Activated T-cell treated with anti-CD3 and anti-CD28 coated beads, Interleukin-2, amount 50 U/mL, for 4 hours (primary cell): ENCODE measurements at regions not wholly inside any gene's neighbourhood (a gene's known extent, or its start where the extent isn't known, plus 50 kb on each side); places are given as distances from the start of the nearest gene placed in this dataset.
"Not testable (repeated sequence)": the region's sequence is repeated elsewhere in the genome, so short reads cannot be mapped to it uniquely, and the experiment has no call there.

Experiments
- ATAC-seq, 2 donors: fragments of 200-7000 bp; cut with Tn5 transposase; one replicate each; pipeline ENCODE4 v1.10.0; 2021
- DNase-seq: peaks from one replicate; pipeline ENCODE4 v3.0.0-alpha.2; 2020
- H3K27me3 Mint-ChIP-seq: one replicate; pipeline ENCODE4 v1.8.0; 2021; ENCODE audit warnings: low read depth, mixed read lengths
- H3K36me3 Mint-ChIP-seq: one replicate; pipeline ENCODE4 v1.8.0; 2022; ENCODE audit warnings: mixed read lengths; ENCODE audit not compliant: insufficient read depth
- H3K4me1 Mint-ChIP-seq: one replicate; pipeline ENCODE4 v1.8.0; 2021; ENCODE audit warnings: low read depth, mixed read lengths
- H3K4me3 Mint-ChIP-seq: one replicate; pipeline ENCODE4 v1.8.0; 2021; ENCODE audit warnings: mild to moderate bottlenecking, moderate library complexity, mixed read lengths
- H3K9me3 Mint-ChIP-seq: one replicate; pipeline ENCODE4 v1.8.0; 2021; ENCODE audit warnings: mixed read lengths

DNA sequence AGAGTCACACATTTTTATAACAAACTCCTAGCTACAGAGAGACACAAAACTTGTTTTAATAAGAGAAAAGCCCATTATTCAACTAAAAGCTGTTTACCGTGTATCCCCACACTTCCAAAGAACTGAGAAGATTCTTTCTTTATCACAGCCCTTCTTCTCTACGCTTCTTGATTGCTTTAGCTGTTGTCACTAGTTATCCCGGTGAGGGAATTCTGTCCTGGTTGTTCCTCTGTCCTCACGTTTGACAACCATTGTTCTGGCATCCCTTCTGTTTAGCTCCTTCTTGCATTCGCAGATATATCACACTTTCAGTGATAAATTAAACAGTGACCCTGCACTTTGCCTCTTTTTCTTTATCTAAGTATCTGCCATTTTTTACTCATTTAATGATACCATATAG, 1035.1 kb upstream of the PCDH20 start:
- H3K4me1 Mint-ChIP-seq = no peaks in the 10 kb centered on the region
- H3K9me3 Mint-ChIP-seq = peaks cover 8% of the 10 kb centered on the region

DNA sequence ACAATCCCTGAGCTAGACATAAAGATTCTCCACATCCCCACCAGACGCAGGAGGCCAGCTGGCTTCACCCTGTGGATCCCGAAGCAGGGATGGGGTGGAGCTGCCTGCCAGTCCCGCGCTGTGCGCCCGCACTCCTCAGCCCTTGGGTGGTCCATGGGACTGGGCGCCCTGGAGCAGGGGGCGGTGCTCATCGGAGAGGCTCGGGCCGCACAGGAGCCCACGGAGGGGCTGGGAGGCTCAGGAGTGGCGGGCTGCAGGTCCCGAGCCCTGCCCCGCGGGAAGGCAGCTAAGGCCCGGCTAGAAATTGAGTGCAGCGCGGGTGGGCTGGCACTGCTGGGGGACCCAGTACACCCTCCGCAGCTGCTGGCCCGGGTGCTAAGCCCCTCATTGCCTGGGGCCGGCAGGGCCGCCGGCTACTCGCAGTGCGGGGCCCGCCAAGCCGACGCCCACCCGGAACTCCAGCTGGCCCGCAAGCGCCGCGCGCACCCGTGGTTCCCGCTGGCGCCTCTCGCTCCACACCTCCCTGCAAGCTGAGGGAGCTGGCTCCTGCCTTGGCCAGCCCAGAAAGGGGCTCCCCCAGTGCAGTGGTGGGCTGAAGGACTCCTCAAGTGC, 1032.2 kb upstream of the PCDH20 start:
- H3K9me3 Mint-ChIP-seq, H3K4me1 Mint-ChIP-seq, ATAC-seq, H3K27me3 Mint-ChIP-seq, H3K36me3 Mint-ChIP-seq, H3K4me3 Mint-ChIP-seq, DNase-seq: not testable (repeated sequence)

More for the DNA sequence above, 1035.1 kb upstream of the PCDH20 start:
- H3K36me3 Mint-ChIP-seq = no peaks in the 10 kb centered on the region
- no peak overlapping the region for H3K4me3 Mint-ChIP-seq
- no peak for ATAC-seq
- H3K27me3 Mint-ChIP-seq = no peaks in the 10 kb centered on the region
- DNase-seq = no peak

- Mint-ChIP-seq H3K4me3 (no peak overlapping the region), H3K4me1 (no peaks in the 10 kb centered on the region), H3K9me3 (peaks cover 3% of the 10 kb centered on the region), H3K36me3 (no peaks in the 10 kb centered on the region), H3K27me3 (no peaks in the 10 kb centered on the region)
- no peak for ATAC-seq
- DNase-seq = no peak
Measured at GRCh38 chr13:62444805-62445204, 1029.2 kb upstream of the PCDH20 start.

GRCh38 chr13:62434081-62434480, 1018.4 kb upstream of the PCDH20 start:
- no peak for ATAC-seq
- no peak overlapping the region for H3K4me3 Mint-ChIP-seq
- H3K27me3 Mint-ChIP-seq = no peaks in the 10 kb centered on the region
- no peaks in the 10 kb centered on the region for H3K36me3 Mint-ChIP-seq
- no peak for DNase-seq
- H3K4me1 Mint-ChIP-seq = no peaks in the 10 kb centered on the region
- peaks cover 8% of the 10 kb centered on the region for H3K9me3 Mint-ChIP-seq

- H3K36me3 Mint-ChIP-seq = no peaks in the 10 kb centered on the region
- ATAC-seq (no peak), DNase-seq (no peak)
- H3K27me3 Mint-ChIP-seq = no peaks in the 10 kb centered on the region
- no peak overlapping the region for H3K4me3 Mint-ChIP-seq
- H3K4me1 Mint-ChIP-seq = no peaks in the 10 kb centered on the region
- peaks cover 4% of the 10 kb centered on the region for H3K9me3 Mint-ChIP-seq
Measured at GRCh38 chr13:62433660-62434059, 1018.0 kb upstream of the PCDH20 start.

DNA sequence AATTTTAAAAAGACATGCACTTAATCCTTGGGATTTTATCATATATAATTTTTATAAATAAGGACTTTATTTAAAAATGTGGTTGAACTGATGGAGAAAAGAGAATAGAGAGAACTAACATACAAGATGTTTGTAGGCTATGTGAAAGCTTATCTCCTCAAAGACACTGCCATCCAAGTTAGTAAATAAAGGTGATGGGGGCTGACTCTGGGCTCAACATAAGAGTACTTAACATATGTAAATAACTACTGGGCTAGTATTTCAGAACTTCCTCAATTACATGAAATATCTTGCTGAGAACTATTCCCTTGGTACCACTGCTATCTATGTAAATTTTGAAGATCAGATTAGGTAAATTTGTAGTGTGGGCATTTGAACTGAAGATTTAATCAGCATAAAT, 1017.3 kb upstream of the PCDH20 start:
- H3K27me3 Mint-ChIP-seq = no peaks in the 10 kb centered on the region
- DNase-seq (no peak), ATAC-seq (no peak)
- no peaks in the 10 kb centered on the region for H3K4me1 Mint-ChIP-seq
- no peaks in the 10 kb centered on the region for H3K36me3 Mint-ChIP-seq
- H3K4me3 Mint-ChIP-seq = no peak overlapping the region
- peaks cover 2% of the 10 kb centered on the region for H3K9me3 Mint-ChIP-seq

GRCh38 chr13:62432295-62432694, 1016.6 kb upstream of the PCDH20 start:
- no peak for DNase-seq
- H3K4me1 Mint-ChIP-seq = no peaks in the 10 kb centered on the region
- peaks cover 4% of the 10 kb centered on the region for H3K9me3 Mint-ChIP-seq
- H3K4me3 Mint-ChIP-seq = no peak overlapping the region
- H3K36me3 Mint-ChIP-seq = no peaks in the 10 kb centered on the region
- H3K27me3 Mint-ChIP-seq = no peaks in the 10 kb centered on the region
- no peak for ATAC-seq

GRCh38 chr13:62431852-62432251, 1016.2 kb upstream of the PCDH20 start:
- DNase-seq = no peak
- no peaks in the 10 kb centered on the region for H3K36me3 Mint-ChIP-seq
- H3K4me3 Mint-ChIP-seq = no peak overlapping the region
- no peaks in the 10 kb centered on the region for H3K4me1 Mint-ChIP-seq
- no peaks in the 10 kb centered on the region for H3K27me3 Mint-ChIP-seq
- peaks cover 4% of the 10 kb centered on the region for H3K9me3 Mint-ChIP-seq
- no peak for ATAC-seq

- ATAC-seq (no peak), DNase-seq (no peak)
- H3K4me3 Mint-ChIP-seq = no peak overlapping the region
Measured at GRCh38 chr13:62418872-62419271, 1003.2 kb upstream of the PCDH20 start.

DNA sequence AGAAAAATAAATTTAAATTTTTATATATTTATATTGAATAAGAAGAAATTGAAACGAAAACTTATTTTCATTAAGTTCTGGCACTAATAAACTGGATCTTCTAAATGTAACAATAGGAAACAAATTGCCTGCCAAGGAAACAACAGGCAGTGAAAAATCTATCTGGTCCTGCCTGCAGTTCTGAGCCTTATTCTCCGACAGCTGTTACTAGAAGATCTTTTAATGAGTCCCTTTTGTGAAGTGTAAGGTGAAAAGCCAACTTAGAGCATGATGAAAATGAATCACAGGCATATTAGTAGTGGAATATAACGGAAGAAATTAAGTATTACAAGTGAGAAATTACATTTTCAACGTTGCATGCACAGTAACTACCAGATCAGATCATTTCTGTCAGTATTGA, 1002.7 kb upstream of the PCDH20 start:
- Mint-ChIP-seq H3K9me3 (peaks cover 3% of the 10 kb centered on the region), H3K27me3 (no peaks in the 10 kb centered on the region), H3K36me3 (no peaks in the 10 kb centered on the region), H3K4me3 (no peak overlapping the region), H3K4me1 (no peaks in the 10 kb centered on the region)
- no peak for ATAC-seq
- no peak for DNase-seq

More at GRCh38 chr13:62418872-62419271, 1003.2 kb upstream of the PCDH20 start:
- Mint-ChIP-seq H3K36me3 (no peaks in the 10 kb centered on the region), H3K27me3 (no peaks in the 10 kb centered on the region), H3K9me3 (peaks cover 3% of the 10 kb centered on the region), H3K4me1 (no peaks in the 10 kb centered on the region)

DNA sequence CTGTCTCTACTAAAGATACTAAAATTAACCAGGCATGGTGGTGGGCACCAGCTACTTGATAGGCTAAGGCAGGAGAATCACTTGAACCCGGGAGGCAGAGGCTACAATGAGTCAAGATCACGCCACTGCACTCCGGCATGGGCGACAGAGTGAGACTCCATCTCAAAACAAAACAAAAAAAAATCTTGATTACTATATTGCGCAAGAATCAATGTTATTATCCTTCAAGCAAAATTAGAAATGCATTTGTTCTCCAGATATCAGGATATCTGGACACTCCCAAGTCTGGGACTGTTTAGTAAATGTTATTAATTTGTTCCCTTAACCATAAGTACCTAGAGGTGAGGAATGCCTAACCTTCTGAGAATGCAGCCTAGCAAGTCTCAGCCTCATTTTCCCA, 992.2 kb upstream of the PCDH20 start:
- Mint-ChIP-seq H3K4me1 (no peaks in the 10 kb centered on the region), H3K36me3 (no peaks in the 10 kb centered on the region), H3K4me3 (no peak overlapping the region), H3K27me3 (no peaks in the 10 kb centered on the region), H3K9me3 (peaks cover 20% of the 10 kb centered on the region)
- DNase-seq = no peak
- no peak for ATAC-seq

DNA sequence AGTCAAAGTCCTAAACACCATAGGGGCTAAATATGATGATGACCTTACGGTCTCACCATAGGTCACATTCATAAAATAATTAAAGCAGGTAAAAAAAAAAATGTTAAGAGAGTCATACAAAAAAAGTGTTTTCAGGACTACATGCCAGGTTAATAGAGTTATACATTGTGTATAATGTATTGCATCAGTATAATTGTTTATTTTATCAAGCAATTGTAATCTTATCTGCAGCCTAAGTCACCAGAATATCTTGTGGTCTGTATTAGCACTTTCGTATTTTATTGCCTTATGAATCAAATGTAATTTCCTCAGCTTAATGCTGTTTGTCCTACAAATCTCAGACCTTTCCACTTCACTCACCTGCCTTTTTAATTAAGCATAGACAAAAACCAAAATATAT, 972.9 kb upstream of the PCDH20 start:
- ATAC-seq = no peak
- no peak for DNase-seq
- no peaks in the 10 kb centered on the region for H3K36me3 Mint-ChIP-seq
- no peaks in the 10 kb centered on the region for H3K4me1 Mint-ChIP-seq
- H3K27me3 Mint-ChIP-seq = no peaks in the 10 kb centered on the region
- peaks cover 3% of the 10 kb centered on the region for H3K9me3 Mint-ChIP-seq
- no peak overlapping the region for H3K4me3 Mint-ChIP-seq

- Mint-ChIP-seq H3K27me3 (no peaks in the 10 kb centered on the region), H3K4me1 (no peaks in the 10 kb centered on the region), H3K36me3 (no peaks in the 10 kb centered on the region), H3K9me3 (peaks cover 3% of the 10 kb centered on the region), H3K4me3 (no peak overlapping the region)
- no peak for ATAC-seq
- no peak for DNase-seq
Measured at GRCh38 chr13:62387647-62388046, 972.0 kb upstream of the PCDH20 start.

- not testable (repeated sequence) for H3K36me3 Mint-ChIP-seq, ATAC-seq, H3K27me3 Mint-ChIP-seq, H3K4me1 Mint-ChIP-seq, H3K4me3 Mint-ChIP-seq, H3K9me3 Mint-ChIP-seq, DNase-seq
Measured at GRCh38 chr13:62379241-62379640, 963.6 kb upstream of the PCDH20 start.

DNA sequence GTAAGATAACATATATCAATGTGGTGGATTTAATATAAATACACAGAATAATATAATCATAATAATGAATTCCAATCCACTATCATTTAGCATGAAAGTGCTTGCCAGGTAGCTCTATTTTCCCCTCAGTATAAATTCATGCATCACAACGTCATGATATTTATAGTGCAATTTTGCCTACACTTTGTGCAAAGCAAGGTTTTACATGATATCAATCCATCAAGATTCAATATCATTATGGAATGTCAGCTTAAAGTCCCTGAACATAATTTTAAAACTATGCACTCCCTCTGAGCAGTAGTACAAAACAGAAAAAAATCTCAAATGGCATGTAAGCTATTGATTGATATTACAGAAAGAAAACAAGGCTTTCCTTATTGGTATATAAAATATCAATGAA, 962.2 kb upstream of the PCDH20 start:
- ATAC-seq (no peak), DNase-seq (no peak)
- H3K4me1 Mint-ChIP-seq = no peaks in the 10 kb centered on the region
- no peaks in the 10 kb centered on the region for H3K36me3 Mint-ChIP-seq
- no peaks in the 10 kb centered on the region for H3K27me3 Mint-ChIP-seq
- H3K4me3 Mint-ChIP-seq = no peak overlapping the region
- H3K9me3 Mint-ChIP-seq = peaks cover 4% of the 10 kb centered on the region

GRCh38 chr13:62375653-62376052, 960.0 kb upstream of the PCDH20 start:
- H3K4me3 Mint-ChIP-seq = no peak overlapping the region

More at GRCh38 chr13:62375653-62376052, 960.0 kb upstream of the PCDH20 start:
- DNase-seq = no peak
- no peaks in the 10 kb centered on the region for H3K9me3 Mint-ChIP-seq
- no peaks in the 10 kb centered on the region for H3K4me1 Mint-ChIP-seq
- no peak for ATAC-seq
- no peaks in the 10 kb centered on the region for H3K27me3 Mint-ChIP-seq
- H3K36me3 Mint-ChIP-seq = no peaks in the 10 kb centered on the region
